ENCODE measurements at regions not wholly inside any gene's neighbourhood (a gene's known extent, or its start where the extent isn't known, plus 50 kb on each side); places are given as distances from the start of the nearest gene placed in this dataset.

DNA sequence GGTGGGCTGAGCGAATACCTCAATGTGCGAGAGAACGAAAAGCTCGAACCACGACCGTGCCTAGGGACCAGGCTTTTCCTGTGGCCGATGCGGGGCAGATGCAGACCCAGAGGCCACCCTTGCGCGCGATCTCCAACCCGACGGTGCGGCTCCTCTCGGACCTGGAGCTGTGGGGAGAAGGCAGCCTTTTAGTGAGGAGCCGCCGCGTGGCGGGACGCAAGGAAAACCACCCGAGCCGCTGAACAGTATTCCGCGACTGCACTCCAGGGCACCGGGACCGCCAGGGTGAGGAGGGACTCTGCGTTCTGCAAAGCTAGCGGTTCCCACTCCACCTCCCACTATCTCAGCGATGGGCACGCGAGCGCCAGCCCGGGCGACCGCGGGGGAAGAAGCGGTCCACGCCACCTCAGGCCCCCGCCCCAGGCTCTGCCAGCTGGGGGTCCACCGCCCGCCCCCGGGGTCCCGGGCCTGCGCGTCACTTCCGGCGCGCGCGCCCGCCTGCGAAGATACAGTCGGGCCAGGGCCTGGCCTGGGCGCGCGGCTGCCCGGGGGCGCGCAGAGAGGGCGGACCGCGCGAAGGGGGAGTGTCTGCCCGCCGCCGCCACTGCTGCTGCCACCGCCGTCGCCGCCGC lies 66.5 kb upstream of the PRKACB start (continued):
- TF ChIP-seq CREBBP (IDR thresholded peaks at IDR 0.05; ENCODE audit: low read depth, low read length): no peak
- TF ChIP-seq NFE2L1 (tag; IDR thresholded peaks at IDR 0.05; ENCODE audit: borderline replicate concordance, low read depth): no peak
- no peak for TF ChIP-seq NR0B1 (IDR thresholded peaks at IDR 0.05; ENCODE audit: partially characterized antibody)
- no peak; the same call in 1 of the 2 replicates for TF ChIP-seq BHLHE40 (IDR thresholded peaks at IDR 0.05; ENCODE audit: low read length)
- no peak for TF ChIP-seq SMARCE1 (IDR thresholded peaks at IDR 0.05)
- TF ChIP-seq MCM2 (IDR thresholded peaks at IDR 0.05; ENCODE audit: low read depth): no peak
- TF ChIP-seq, protein P1, sequence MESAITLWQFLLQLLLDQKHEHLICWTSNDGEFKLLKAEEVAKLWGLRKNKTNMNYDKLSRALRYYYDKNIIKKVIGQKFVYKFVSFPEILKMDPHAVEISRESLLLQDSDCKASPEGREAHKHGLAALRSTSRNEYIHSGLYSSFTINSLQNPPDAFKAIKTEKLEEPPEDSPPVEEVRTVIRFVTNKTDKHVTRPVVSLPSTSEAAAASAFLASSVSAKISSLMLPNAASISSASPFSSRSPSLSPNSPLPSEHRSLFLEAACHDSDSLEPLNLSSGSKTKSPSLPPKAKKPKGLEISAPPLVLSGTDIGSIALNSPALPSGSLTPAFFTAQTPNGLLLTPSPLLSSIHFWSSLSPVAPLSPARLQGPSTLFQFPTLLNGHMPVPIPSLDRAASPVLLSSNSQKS (CRISPR knock-in tag; IDR thresholded peaks at IDR 0.05): no peak
- peak; percentile 99 for TF ChIP-seq ZBTB7A (IDR thresholded peaks at IDR 0.05; ENCODE audit: borderline replicate concordance, control insufficient read depth, low read depth, low read length)
- peak; percentile 88 for TF ChIP-seq CREM (IDR thresholded peaks at IDR 0.05; ENCODE audit: low read depth)
- TF ChIP-seq ZNF707 (CRISPR knock-in tag; conservative IDR thresholded peaks at IDR 0.05): no peak
- peak; percentile 32 for TF ChIP-seq POLR2B (IDR thresholded peaks at IDR 0.05; ENCODE audit: low read depth, partially characterized antibody)
- no peak for TF ChIP-seq SRSF7 (optimal IDR thresholded peaks at IDR 0.05; ENCODE audit: low read depth, low read length)
- TF ChIP-seq, protein P2, sequence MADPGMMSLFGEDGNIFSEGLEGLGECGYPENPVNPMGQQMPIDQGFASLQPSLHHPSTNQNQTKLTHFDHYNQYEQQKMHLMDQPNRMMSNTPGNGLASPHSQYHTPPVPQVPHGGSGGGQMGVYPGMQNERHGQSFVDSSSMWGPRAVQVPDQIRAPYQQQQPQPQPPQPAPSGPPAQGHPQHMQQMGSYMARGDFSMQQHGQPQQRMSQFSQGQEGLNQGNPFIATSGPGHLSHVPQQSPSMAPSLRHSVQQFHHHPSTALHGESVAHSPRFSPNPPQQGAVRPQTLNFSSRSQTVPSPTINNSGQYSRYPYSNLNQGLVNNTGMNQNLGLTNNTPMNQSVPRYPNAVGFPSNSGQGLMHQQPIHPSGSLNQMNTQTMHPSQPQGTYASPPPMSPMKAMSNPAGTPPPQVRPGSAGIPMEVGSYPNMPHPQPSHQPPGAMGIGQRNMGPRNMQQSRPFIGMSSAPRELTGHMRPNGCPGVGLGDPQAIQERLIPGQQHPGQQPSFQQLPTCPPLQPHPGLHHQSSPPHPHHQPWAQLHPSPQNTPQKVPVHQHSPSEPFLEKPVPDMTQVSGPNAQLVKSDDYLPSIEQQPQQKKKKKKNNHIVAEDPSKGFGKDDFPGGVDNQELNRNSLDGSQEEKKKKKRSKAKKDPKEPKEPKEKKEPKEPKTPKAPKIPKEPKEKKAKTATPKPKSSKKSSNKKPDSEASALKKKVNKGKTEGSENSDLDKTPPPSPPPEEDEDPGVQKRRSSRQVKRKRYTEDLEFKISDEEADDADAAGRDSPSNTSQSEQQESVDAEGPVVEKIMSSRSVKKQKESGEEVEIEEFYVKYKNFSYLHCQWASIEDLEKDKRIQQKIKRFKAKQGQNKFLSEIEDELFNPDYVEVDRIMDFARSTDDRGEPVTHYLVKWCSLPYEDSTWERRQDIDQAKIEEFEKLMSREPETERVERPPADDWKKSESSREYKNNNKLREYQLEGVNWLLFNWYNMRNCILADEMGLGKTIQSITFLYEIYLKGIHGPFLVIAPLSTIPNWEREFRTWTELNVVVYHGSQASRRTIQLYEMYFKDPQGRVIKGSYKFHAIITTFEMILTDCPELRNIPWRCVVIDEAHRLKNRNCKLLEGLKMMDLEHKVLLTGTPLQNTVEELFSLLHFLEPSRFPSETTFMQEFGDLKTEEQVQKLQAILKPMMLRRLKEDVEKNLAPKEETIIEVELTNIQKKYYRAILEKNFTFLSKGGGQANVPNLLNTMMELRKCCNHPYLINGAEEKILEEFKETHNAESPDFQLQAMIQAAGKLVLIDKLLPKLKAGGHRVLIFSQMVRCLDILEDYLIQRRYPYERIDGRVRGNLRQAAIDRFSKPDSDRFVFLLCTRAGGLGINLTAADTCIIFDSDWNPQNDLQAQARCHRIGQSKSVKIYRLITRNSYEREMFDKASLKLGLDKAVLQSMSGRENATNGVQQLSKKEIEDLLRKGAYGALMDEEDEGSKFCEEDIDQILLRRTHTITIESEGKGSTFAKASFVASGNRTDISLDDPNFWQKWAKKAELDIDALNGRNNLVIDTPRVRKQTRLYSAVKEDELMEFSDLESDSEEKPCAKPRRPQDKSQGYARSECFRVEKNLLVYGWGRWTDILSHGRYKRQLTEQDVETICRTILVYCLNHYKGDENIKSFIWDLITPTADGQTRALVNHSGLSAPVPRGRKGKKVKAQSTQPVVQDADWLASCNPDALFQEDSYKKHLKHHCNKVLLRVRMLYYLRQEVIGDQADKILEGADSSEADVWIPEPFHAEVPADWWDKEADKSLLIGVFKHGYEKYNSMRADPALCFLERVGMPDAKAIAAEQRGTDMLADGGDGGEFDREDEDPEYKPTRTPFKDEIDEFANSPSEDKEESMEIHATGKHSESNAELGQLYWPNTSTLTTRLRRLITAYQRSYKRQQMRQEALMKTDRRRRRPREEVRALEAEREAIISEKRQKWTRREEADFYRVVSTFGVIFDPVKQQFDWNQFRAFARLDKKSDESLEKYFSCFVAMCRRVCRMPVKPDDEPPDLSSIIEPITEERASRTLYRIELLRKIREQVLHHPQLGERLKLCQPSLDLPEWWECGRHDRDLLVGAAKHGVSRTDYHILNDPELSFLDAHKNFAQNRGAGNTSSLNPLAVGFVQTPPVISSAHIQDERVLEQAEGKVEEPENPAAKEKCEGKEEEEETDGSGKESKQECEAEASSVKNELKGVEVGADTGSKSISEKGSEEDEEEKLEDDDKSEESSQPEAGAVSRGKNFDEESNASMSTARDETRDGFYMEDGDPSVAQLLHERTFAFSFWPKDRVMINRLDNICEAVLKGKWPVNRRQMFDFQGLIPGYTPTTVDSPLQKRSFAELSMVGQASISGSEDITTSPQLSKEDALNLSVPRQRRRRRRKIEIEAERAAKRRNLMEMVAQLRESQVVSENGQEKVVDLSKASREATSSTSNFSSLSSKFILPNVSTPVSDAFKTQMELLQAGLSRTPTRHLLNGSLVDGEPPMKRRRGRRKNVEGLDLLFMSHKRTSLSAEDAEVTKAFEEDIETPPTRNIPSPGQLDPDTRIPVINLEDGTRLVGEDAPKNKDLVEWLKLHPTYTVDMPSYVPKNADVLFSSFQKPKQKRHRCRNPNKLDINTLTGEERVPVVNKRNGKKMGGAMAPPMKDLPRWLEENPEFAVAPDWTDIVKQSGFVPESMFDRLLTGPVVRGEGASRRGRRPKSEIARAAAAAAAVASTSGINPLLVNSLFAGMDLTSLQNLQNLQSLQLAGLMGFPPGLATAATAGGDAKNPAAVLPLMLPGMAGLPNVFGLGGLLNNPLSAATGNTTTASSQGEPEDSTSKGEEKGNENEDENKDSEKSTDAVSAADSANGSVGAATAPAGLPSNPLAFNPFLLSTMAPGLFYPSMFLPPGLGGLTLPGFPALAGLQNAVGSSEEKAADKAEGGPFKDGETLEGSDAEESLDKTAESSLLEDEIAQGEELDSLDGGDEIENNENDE (IDR thresholded peaks at IDR 0.05; ENCODE audit: low read depth, low read length): no peak
- TF ChIP-seq NFIC (IDR thresholded peaks at IDR 0.05): peak; percentile 24; the same call in 1 of the 2 replicates
- peak; percentile 78 for TF ChIP-seq MYC (IDR thresholded peaks at IDR 0.05; ENCODE audit: low read depth, low read length)
- no peak for TF ChIP-seq MYC (CRISPR knock-in tag; IDR thresholded peaks at IDR 0.05; ENCODE audit: borderline replicate concordance, low read depth)

Measured in K562 (cell line).